ENCODE measurements at regions not wholly inside any gene's neighbourhood (a gene's known extent, or its start where the extent isn't known, plus 50 kb on each side); places are given as distances from the start of the nearest gene placed in this dataset.

- TF ChIP-seq CTCF (IDR thresholded peaks at IDR 0.05) (no peak), POLR2A (IDR thresholded peaks at IDR 0.05) (no peak)
These were observed 245.3 kb upstream of the HTR2A start for GRCh38 chr13:47142105-47142504.

Data from heart left ventricle (tissue), 13 donors.